ENCODE measurements at regions not wholly inside any gene's neighbourhood (a gene's known extent, or its start where the extent isn't known, plus 50 kb on each side); places are given as distances from the start of the nearest gene placed in this dataset.
A peak's percentile ranks its signal among the peaks of the same experiment; 100 is the strongest.
"Not testable (repeated sequence)": the region's sequence is repeated elsewhere in the genome, so short reads cannot be mapped to it uniquely, and the experiment has no call there.

GRCh38 chrX:35625714-35626113 is 172.4 kb upstream of the MAGEB16 start:
- no peak for DNase-seq

- DNase-seq, result no peak
Measured at GRCh38 chrX:35626124-35626523, 172.0 kb upstream of the MAGEB16 start.

GRCh38 chrX:35635971-35636370 is 162.2 kb upstream of the MAGEB16 start:
- not testable (repeated sequence) for DNase-seq

GRCh38 chrX:35664833-35665232 is 133.3 kb upstream of the MAGEB16 start:
- no peak for DNase-seq

- DNase-seq, result no peak
Measured at GRCh38 chrX:35665311-35665710, 132.8 kb upstream of the MAGEB16 start.

- DNase-seq, result no peak
Measured at GRCh38 chrX:35670889-35671288, 127.3 kb upstream of the MAGEB16 start.

- DNase-seq, result no peak
Measured at GRCh38 chrX:35675151-35675550, 123.0 kb upstream of the MAGEB16 start.

GRCh38 chrX:35680940-35681346 is 117.2 kb upstream of the MAGEB16 start:
- no peak for DNase-seq

- no peak for DNase-seq
Measured at GRCh38 chrX:35682476-35682875, 115.7 kb upstream of the MAGEB16 start.

GRCh38 chrX:35696760-35697234 is 101.3 kb upstream of the MAGEB16 start:
- no peak for DNase-seq

- DNase-seq, result peak; percentile 0 to 19
Measured at GRCh38 chrX:35699642-35700041, 98.5 kb upstream of the MAGEB16 start.

GRCh38 chrX:35700121-35700520 is 98.0 kb upstream of the MAGEB16 start:
- no peak for DNase-seq

GRCh38 chrX:35711281-35711680 is 86.9 kb upstream of the MAGEB16 start:
- DNase-seq, result no peak

GRCh38 chrX:35722128-35722527 is 76.0 kb upstream of the MAGEB16 start:
- no peak for DNase-seq

GRCh38 chrX:35726176-35726575 is 72.0 kb upstream of the MAGEB16 start:
- no peak for DNase-seq

- DNase-seq, result no peak
Measured at GRCh38 chrX:35728481-35728880, 69.7 kb upstream of the MAGEB16 start.

GRCh38 chrX:35733879-35734278 is 64.3 kb upstream of the MAGEB16 start:
- DNase-seq, result no peak

GRCh38 chrX:35741142-35741541 is 57.0 kb upstream of the MAGEB16 start:
- DNase-seq, result no peak

- DNase-seq, result no peak
Measured at GRCh38 chrX:35743331-35743730, 54.8 kb upstream of the MAGEB16 start.

All from CD4-positive, alpha-beta T cell treated with Interleukin-4 for 1 hour (primary cell).